HG02852 (cell line): ENCODE measurements at regions not wholly inside any gene's neighbourhood (a gene's known extent, or its start where the extent isn't known, plus 50 kb on each side); places are given as distances from the start of the nearest gene placed in this dataset.
"Not testable (repeated sequence)": the region's sequence is repeated elsewhere in the genome, so short reads cannot be mapped to it uniquely, and the experiment has no call there.

Experiments used
- ATAC-seq: cut with Tn5 transposase; IDR thresholded peaks from one replicate; pipeline ENCODE4 v1.9.1; 2021; ENCODE audit warnings: mild to moderate bottlenecking, moderate library complexity; ENCODE audit not compliant: unreplicated experiment

DNA sequence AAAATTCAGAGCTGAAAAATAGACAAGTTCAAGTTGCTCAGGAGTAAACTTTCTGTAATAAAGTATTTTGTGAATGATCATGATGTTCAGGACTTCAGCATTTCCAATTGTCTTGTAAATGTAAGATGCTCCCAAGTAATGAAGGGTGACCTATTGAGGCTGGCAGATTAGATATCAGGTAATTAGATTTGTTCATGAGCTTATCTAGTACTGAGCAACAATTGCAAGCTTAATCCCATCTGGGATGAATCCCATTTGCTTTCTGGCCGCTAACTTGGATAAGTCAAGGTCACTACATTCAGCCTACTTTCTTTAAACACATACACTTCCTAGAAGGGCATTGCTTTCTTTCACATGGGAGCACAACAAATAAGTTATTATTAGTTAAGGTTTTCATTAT is 82.4 kb upstream of the ITGB1 start:
- ATAC-seq: no peak

DNA sequence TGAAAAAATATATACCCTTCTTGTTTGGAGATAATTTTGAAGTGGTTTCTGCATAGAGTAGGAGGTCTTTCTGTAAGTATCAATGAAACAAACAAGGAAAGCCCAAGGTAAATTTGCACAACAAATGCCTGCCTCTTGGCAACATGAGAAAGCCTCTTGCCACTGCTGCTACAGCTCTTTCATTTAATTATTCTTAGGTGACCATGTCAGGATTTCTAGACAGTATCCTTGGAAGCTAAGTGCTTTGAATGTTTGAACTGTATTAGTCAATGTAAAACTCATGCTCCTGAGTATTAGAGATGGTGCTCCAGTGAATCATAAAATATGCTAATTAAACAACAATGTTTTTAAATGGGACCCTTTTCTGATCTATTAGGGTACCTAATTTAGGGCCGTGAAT is 81.2 kb upstream of the ITGB1 start:
- no peak for ATAC-seq

DNA sequence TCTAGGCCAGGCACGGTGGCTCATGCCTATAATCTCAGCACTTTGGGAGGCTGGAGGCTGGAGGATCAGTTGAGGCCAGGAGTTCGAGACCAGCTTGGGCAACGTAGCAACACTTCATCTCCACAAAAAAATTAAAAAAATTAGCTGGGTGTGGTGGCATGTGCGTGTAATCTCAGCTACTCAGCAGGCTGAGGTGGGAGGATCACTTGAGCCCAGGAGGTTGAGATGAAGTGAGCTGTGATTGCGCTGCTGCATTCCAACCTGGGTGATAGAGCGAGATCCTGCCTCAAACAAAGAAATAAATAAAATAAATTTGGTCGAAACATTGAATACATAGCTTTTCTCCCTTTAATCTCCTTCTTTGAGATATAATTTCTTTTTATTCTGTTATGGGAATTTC is 80.6 kb upstream of the ITGB1 start:
- no peak for ATAC-seq

DNA sequence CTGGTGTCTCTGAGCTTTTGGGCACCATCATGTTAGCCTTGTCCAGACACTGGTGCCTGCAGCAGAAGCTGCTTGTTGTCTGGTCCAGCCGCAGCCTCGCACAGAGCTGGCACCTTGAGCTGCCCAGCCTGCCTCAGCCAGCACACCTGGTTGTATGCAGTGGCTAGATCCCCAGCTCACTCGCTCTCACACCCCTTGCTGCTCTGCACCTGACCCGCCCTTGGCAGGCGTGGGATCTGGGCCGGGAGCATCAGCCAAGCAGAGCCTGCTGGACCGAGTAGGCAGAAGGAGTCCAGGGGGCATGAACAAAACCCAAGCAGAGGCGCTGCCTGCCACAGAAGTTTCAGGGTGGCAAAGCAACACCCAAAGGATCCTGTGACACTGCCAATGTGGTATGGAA is 79.7 kb upstream of the ITGB1 start:
- no peak for ATAC-seq

DNA sequence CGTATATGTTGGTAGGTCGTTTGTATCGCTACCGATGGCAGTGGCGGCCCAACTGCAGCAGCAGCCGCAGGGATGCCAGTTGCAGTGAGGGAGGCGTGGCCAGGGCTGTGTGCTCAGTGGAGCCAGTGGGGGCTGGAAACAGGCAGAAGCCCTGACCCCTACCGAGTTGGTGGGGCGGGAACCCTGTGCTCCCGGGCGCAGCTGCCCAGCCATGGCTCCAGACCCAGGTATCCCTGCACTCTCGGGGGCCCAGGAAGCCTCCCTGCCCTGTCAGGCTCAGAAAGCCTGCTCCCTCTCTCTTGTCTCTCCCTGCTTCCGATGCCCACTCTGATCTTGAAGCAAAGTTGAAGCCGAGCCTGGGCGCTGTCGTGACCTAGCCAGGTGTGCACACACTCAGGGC is 78.6 kb upstream of the ITGB1 start:
- no peak for ATAC-seq

DNA sequence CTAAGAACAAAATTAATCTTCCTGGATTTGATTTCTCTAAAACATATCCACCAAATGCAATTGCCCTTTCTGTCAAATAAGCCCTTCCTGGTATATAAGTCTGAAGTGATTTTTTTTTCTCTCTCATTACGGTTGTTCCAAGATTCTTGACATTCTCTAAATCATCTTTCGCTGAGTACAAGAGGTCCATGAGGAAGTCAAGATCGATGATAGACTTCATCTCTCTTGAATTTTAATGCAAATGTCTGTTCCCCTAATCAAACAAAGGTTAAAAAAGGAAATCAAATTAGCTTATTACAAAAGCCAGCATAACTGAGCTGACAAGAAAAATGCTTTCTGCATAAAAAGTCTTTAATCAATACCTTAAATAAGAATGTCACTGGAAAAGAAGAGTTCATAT is 77.4 kb upstream of the ITGB1 start:
- no peak for ATAC-seq

DNA sequence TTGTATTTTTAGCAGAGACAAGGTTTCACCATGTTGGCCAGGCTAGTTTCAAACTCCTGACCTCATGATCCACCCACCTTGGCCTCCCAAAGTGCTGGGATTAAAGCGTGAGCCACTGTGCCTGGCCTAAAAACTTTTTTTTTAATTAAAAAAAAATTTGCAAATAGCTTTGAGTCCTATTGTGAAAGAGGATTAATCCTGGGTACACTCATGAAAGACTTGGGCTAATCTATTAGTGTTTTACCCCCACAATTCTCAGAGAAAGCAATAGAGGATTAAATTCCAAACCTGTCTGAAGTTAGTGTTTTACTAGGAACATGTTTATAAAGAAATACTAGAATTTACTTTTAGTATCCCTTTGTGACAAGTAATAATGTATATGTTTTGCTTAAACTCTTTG is 76.9 kb upstream of the ITGB1 start:
- no peak for ATAC-seq

DNA sequence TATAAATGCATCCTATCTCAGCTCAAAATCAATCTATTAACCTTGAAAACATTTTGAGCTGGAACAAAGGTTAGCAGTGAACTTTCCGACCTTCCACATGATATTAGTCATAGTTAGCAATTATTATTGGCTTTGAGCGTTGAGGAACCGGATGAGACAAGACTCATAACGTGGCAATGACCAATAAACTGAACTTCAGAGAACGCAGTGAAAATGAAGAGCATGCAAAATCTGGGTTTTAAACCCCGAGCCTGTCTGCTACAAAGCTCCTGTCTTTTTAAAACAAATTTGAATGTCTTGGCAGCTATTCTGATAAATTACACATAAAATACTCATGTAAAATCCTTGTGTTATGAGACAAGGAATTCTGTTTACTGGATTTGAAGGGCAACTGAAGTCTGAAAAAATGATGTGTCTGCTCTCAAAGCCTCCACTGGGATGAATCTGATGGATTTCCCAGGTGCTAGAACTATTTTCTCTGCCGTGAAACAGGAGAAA is 74.7 kb upstream of the ITGB1 start:
- no peak for ATAC-seq

DNA sequence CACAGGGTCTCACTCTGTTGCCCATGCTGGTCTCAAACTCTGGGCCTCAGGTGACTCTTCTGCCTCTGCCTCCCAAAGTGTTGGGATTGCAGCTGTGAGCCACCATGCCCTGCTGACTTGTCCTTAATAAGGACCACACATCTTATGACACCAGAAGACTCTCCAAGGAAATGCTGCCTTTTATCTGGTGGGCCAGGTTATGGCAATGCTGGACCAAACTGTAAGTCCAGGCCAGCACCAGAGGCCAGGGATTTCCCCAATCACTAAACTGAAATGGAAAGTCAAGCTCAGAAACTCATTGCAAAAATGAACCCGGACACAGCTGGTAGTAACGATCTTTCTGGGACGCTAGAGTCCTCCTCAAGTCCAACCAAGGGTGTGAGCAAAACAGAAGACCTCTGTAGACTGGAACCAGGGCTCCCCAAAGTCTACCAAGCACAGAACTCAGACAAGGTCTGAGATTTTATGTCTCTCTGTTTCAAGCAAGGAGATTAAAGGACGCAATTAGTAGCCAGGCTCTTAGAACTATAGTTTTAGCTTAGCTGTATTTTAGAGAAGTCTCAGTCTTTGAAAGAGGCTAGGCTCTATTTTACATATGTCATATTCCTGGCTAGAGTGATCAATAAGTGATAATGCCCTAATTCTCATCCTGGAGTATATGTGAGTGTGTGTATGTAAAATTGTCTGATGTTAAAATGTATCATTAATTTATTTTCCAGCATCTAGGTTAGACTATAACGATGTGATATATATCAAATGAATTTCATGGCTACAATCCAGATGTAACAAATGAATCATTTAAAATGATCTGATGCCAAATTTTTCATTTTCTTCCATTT is 74.0 kb upstream of the ITGB1 start:
- no peak for ATAC-seq

DNA sequence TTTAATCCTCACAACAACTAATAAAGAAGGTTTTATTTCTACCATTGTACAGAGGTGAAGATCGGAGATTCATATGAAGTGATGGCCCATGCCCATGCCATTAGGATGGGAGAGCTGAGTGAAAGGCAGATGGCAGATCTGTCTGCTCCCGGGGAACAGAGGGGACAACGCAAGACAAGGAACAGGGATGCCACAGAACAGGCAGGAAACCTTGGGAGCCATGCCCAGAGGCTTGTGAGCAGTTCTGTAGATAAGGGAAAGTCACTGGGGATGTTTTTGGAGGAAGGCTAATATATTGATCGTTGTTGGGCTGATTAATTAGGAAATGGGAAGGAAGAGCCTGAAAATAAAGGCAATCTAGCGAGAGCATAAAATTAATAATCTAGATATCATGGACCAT is 73.1 kb upstream of the ITGB1 start:
- ATAC-seq: no peak

DNA sequence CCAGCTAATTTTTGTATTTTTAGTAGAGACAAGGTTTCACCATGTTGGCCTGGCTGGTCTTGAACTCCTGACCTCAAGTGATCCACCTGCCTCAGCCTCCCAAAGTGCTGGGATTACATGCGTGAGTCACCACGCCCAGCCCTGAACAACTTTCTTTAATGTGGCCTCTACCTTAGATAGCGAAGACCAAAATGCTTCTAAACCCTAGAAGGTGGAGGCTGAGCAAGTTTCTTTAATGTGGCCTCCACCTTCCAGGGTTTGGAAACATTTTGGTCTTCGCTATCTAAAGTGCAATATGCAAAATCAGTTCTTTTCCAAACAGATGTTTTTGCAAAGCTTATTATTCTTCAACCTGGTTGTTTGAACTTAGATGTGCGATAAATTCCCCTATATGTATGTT is 70.5 kb upstream of the ITGB1 start:
- ATAC-seq: not testable (repeated sequence)

DNA sequence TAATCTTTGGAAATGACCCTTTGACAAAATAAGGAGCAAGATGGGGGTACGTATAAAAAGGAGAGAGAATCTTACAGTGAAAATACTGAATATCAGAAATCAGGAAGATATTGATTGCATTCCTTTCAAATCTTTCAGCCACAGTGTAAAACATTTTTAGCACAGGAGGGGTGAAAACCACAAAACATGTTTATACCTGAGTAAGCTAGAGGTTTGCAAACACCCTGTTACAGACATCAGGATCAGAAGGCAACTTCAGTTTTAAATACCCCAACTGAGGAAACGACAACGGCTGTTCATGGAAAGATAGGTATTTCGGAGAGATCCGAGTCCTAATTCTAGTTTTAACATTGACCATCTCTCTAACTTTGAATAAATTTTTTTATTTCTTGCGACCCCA is 69.1 kb upstream of the ITGB1 start:
- ATAC-seq: no peak

DNA sequence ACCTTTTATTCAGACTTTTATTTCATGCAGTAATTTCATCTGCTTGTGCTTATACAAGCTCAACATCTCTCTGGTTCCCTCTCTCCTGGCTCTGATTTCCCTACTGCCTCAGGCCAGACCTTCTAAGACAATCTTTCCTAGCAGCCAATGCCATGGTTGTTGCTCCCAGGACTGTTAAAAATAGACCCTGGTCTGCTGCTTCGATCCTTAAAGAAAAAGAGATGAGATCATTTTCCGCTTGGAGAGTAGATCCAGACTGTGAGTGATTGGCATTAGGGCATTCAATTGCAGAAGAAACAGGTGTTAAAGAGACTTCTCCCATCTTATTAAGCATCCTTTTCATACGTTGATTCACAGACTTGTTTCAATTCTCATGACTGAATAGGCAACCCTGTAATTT is 68.4 kb upstream of the ITGB1 start:
- ATAC-seq: no peak

DNA sequence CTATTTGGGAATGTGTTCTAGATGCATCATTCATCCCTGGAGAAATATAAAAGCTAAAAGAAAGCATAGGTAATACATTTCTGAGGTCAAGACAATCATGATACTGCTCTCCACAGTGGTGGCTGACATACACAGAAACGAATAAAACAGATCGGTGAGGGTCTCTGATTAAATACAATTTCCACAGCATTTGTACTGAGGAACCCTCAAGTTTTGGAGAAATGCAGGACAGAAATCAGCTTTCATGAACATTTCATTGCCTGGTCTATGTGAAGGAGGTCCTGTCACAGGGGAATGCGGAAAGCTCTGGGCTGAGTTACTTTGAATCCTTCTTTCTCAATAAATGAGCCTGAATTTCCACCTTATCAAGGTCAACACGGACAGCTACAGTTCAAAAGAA is 67.9 kb upstream of the ITGB1 start:
- ATAC-seq: no peak

DNA sequence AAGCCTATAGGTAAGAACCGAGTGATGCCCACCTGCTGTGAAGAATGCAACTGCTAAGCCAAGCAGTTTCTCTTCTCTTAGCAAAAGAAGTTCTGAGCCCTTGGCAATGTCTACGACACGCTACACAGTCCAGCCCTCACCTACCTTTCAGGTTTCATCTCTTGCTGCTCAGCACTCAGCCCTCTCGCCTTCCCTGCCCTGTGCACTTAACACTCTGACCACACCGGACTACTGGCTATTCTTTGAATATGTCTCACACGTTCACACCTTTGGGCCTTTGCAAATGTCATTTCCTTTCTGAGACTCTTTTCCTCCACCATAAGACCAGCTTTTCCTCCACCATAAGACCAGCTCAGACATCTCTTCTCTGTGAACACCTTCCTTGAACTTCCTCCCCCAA is 67.0 kb upstream of the ITGB1 start:
- no peak for ATAC-seq

DNA sequence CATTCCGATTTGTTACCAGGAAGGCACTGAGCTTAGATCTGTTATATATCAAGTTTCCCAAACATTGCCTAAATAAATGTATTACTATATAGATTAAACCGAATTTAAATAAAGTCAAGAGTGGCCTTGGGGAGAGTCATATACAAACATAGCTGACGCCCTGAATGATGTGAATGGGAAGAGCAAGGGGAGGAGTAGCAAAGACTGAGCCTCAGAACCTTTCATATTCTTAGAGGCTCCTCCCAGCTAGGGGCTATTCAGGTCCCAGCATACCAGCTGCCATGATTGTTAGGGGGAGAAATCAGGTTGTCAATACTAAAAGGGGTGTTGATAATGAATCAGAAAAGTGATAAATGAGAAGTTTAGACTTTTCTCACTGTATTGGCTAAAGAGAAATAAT is 64.7 kb upstream of the ITGB1 start:
- no peak for ATAC-seq

DNA sequence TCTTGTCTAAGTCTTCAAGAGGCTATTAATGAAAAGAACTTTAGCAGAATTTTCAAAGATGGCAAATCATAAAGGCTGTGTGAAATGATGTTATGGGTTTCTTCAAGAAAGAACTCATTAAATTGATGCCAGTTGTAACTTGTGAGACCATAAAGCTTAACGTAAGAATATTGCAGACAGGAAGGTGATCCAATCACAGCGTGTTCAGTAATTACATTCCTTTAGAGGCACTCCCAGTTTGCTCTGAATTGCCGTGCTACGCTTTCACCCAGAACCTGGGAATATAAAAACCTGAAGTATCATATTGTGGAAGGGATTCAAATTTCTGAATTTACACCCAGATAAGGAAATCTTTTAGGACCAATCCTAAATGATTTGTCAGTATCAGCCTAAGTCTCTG is 64.1 kb upstream of the ITGB1 start:
- ATAC-seq: no peak

DNA sequence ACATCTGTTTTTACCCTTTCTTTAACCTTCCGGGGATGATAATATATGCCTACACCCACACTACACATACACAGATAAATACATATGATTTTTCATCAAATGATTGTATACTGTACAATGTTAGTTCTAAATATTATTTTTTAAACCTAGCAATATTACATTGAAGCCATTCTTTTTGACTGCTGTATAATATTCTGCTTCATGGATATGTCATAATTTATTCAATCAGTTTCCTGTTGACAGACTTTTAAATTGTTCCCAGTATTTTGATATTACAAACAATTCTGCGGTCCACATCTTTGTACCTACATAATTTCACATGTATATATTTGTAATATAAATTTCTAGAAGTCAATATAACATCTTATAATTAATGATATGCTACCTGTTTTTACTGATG is 59.0 kb upstream of the ITGB1 start:
- no peak for ATAC-seq

DNA sequence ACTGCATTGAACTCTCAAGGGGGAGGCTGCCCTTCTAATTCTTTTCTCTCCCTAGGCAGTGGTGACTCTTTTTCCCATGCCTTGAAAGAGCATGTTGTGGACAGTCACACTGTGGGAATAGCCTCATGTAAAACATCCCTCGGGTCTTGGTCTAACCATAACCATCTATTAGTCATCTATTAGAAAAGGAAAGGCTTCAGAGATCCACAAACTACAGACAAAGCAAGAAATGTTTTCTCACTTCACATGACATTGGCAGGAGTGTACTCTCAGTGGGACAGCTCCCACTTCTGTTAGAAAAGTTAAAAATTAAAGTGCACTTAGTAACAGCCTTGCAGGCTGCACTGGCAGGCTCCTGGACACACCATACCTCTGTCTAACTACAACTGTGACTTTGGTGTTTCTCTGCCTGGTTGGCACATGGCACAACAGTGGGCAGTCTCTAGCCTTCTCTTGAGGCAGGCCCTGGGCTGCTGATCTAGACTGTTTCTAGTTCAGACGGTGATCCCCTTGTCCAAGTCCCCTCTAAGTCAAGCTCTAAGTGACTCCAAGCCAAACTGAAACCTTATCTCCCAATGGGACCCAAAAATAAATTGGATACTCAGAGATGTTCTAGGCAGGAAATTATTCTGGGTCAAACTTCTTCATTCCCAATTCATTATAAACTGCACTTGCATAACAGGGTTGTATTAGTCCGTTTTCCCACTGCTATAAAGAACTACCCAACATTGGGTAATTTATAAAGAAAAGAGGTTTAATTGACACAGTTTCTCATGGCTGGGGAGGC is 57.9 kb upstream of the ITGB1 start:
- ATAC-seq: no peak

DNA sequence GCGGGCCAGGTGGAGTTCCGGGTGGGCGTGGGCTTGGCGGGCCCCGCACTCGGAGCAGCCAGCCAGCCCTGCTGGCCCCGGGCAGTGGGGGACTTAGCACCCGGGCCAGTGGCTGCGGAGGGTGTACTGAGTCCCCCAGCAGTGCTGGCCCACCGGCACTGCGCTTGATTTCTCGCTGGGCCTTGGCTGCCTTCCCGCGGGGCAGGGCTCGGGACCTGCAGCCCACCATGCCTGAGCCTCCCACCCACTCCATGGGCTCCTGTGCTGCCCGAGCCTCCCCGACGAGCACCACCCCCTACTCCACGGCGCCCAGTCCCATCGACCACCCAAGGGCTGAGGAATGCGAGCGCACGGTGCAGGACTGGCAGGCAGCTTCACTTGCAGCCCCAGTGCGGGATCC is 55.3 kb upstream of the ITGB1 start:
- not testable (repeated sequence) for ATAC-seq

DNA sequence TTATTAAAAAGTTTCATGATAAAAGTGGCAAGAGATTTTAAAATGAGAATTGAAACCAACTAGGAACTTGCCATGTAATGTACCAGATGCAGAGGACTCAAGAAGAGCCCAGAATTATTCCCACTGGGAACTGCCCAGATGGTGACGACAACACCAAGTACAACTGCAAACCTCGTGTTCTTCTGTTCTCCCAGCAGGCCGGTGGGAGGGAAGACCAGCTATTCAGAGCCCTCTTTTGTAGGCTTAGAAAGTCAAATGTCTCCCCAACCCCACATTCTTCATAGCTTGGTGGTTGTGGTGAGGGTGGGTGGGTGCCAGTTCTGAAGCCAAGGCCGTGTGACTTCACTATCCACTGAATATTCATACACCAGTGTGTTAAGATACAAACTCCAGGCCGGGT is 54.3 kb upstream of the ITGB1 start:
- no peak for ATAC-seq
